Pancreas (tissue), 10 donors: ENCODE measurements at regions not wholly inside any gene's neighbourhood (a gene's known extent, or its start where the extent isn't known, plus 50 kb on each side); places are given as distances from the start of the nearest gene placed in this dataset.

Experiments used
- ATAC-seq, 4 donors: fragments of 200-7000 bp; cut with Tn5 transposase; one replicate each; pipeline versions ENCODE4 v1.8.0 to v1.9.1; 2020; ENCODE audit warnings: mild to moderate bottlenecking in 4 of 4, moderate library complexity in 4 of 4
- DNase-seq, 6 donors: peaks; one replicate each; pipeline ENCODE4 v3.0.0-alpha.2; 2020
- FAIRE-seq: peaks from 2 replicates; lab custom pipeline; 2012; peaks lifted over from hg19 to GRCh38; lab: Jason Lieb, UNC
- H3K27ac ChIP-seq, 4 donors: fragments of 200-600 bp; sonication (generic); 1 replicate in 3 of 4; 2 replicates in 1 of 4; pipeline versions ENCODE4 v1.5.0 to v1.8.0; 2020
- H3K27me3 ChIP-seq, 4 donors: fragments of 200-600 bp; one replicate each; pipeline ENCODE4 v1.8.0; 2021
- H3K36me3 ChIP-seq, 3 donors: fragments of 200-600 bp; sonication (generic) in 1 of 3; one replicate each; pipeline versions ENCODE4 v1.5.0 to v1.8.0; 2020 to 2021
- H3K4me1 ChIP-seq, 3 donors: fragments of 200-600 bp; one replicate each; pipeline ENCODE4 v1.8.0; 2021
- H3K4me3 ChIP-seq, 4 donors: fragments of 200-600 bp; sonication (generic) in 2 of 4; one replicate each; pipeline versions ENCODE4 v1.5.0 to v1.8.0; 2020 to 2021
- H3K9me3 ChIP-seq, 4 donors: fragments of 200-600 bp; one replicate each; pipeline ENCODE4 v1.8.0; 2021
- CTCF ChIP-seq, 4 donors: fragments of 200-600 bp; sonication (generic) in 3 of 4; IDR thresholded peaks; one replicate each; pipeline versions ENCODE4 v1.5.0 to v1.8.0; 2021; ENCODE audit warnings: antibody characterized with exemption in 4 of 4
- WGBS, 2 donors: extraction: QIAGEN DNeasy Blood & Tissue Kit; methylation state at CpG; one replicate each; pipeline ENCODE4 v1.1.7; 2013; 5-methylcytosine and 5-hydroxymethylcytosine counted together
- intact Hi-C, 3 donors: fragments of 100-400 bp; cut with DNase I; formaldehyde crosslinking; loops; one replicate each; pipeline versions ENCODE4 v1.11.1 to v1.14.2; 2022
- donor health status: healthy with polysubstance abuse.
- donor health status: DM: no; HTN: no; CAD: no; lungs with moderate emphysema.
- donor health status: DM: no; HTN: no; CAD: no.
- donor health status: control.
- donor health status: control.
- donor health status: Bipolar disorder and iron deficiency.
- donor health status: DM: yes; HTN: yes; CAD: no.
- donor health status: DM: no; HTN: no; CAD: no.
- donor health status: DM: no; HTN: no; CAD: no.
- donor health status: DM: yes; HTN: yes; CAD: no.

DNA sequence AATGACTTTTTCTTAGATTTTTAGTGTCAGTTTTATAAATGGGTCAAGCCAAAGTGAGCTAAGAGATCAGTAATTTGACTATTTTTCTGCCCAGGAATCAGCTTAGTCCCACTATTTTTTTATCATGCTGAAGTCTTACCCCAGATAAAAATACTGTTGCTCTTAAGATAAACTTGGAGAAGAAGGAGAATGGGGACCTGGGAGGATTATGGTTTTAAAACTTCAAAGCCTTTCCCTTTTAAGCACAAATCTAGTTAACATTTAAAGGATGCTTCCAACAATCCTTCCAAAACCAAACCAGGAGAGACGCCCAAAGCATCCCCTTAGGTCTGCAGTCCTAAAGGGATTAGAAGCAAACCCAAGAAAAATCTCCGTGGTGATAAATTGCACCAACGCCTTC, 172.4 kb downstream of the SP3 start:
- no peak for TF ChIP-seq CTCF (IDR thresholded peaks at IDR 0.05)
- DNase-seq = no peak

DNA sequence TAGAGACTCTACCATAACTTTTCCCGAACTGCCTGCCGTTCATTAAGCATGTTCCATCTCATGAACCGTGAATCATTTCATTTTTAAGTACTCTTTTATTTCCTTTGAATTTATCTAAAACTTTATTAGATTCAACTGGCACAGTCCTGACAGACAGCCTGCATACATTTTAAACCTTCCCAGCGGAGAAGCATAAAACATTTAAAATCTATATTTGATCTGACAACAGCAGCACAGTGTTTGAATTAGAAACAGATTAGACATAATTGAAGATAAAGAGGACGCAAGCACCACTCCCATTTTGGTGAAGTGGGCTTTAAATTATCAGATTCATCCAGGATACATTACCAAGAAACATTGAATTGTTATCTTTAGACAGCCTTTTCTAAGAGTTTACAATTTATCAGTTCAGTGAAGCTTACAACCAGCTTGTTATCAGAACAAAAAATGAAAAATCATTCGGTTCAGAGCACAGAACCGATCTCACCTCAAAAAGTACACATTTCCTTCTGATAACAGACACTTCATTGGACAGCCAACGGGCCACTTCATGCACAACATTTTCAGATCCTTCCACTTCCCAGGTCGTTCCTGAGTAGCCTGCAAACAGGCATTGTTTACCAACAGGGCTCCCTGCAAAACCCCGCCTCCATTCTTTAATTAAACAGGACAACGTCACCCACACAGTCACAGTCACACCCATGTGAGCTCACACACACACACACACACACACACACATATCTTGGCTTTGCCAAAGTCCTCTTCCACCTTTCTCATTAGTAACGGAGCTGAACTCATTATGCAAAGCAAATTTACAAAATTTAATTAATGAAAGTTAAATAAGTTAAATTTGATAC, 171.2 kb downstream of the SP3 start:
- peak in 2 of 6 donors; percentile 5 to 11 for DNase-seq
- Histone ChIP-seq H3K4me3 (no peak overlapping the region), H3K36me3 (no peaks in the 10 kb centered on the region), H3K27ac (no peak overlapping the region), H3K4me1 (peaks cover 0 to 4% (median 0%) of the 10 kb centered on the region in 3 donors), H3K27me3 (no peaks in the 10 kb centered on the region), H3K9me3 (no peaks in the 10 kb centered on the region)
- intact Hi-C loops = no loop called here
- ATAC-seq = peak in 3 of 4 donors; percentile 44 to 67 (median 45)
- no peak for TF ChIP-seq CTCF (IDR thresholded peaks at IDR 0.05)
- FAIRE-seq = no peak
- WGBS, 2 donors = 28 to 31% methylated on average over 12 of the region's 12 CpGs

More for the DNA sequence above, 172.4 kb downstream of the SP3 start:
- no peaks in the 10 kb centered on the region for H3K27me3 ChIP-seq
- ATAC-seq = no peak
- H3K9me3 ChIP-seq = no peaks in the 10 kb centered on the region
- no peaks in the 10 kb centered on the region for H3K36me3 ChIP-seq
- intact Hi-C loops = no loop called here
- H3K4me3 ChIP-seq = no peak overlapping the region
- WGBS, 2 donors = 67 to 86% methylated on average over 3 of the region's 3 CpGs
- no peak overlapping the region for H3K27ac ChIP-seq
- FAIRE-seq = no peak
- H3K4me1 ChIP-seq = peaks cover 0 to 4% (median 0%) of the 10 kb centered on the region in 3 donors

GRCh38 chr2:173797586-173798263, 167.4 kb downstream of the SP3 start:
- no peak for TF ChIP-seq CTCF (IDR thresholded peaks at IDR 0.05)
- intact Hi-C loops = no loop called here
- FAIRE-seq = no peak
- no peak for DNase-seq
- H3K4me3 ChIP-seq = no peak overlapping the region
- peaks cover 0 to 4% (median 0%) of the 10 kb centered on the region in 3 donors for H3K4me1 ChIP-seq
- H3K36me3 ChIP-seq = no peaks in the 10 kb centered on the region
- ATAC-seq = no peak
- 92 to 96% methylated on average over 4 of the region's 4 CpGs for WGBS, 2 donors
- H3K27ac ChIP-seq = no peak overlapping the region
- no peaks in the 10 kb centered on the region for H3K9me3 ChIP-seq
- no peaks in the 10 kb centered on the region for H3K27me3 ChIP-seq

- Histone ChIP-seq H3K27me3 (no peaks in the 10 kb centered on the region), H3K36me3 (no peaks in the 10 kb centered on the region), H3K4me1 (no peaks in the 10 kb centered on the region), H3K4me3 (no peak overlapping the region), H3K9me3 (no peaks in the 10 kb centered on the region), H3K27ac (no peak overlapping the region)
- intact Hi-C loops = no loop called here
- TF ChIP-seq CTCF (IDR thresholded peaks at IDR 0.05) = no peak
- no peak for FAIRE-seq
- DNase-seq = no peak
- no peak for ATAC-seq
Measured at GRCh38 chr2:173802518-173802917, 162.7 kb downstream of the SP3 start.

DNA sequence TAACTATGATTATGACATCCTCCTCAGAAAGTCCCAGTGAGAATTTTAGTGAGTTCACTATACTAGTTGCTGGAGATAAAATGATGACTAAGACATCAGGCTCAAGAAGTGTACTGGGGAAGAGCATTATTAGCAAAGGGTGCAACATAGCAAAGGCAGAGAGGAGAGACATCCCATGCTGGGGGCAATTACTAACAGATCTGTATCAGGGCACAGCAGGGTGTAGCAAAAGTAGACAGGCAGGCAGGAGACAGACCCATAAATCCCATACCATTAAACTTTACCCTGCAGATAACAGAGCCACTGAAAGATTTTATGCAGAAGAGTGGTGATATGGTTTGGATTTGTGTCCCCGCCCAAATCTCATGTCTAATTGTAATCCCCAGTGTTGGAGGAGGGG, 161.7 kb downstream of the SP3 start:
- Histone ChIP-seq H3K27ac (no peak overlapping the region), H3K27me3 (no peaks in the 10 kb centered on the region), H3K4me3 (no peak overlapping the region), H3K36me3 (no peaks in the 10 kb centered on the region), H3K4me1 (no peaks in the 10 kb centered on the region), H3K9me3 (no peaks in the 10 kb centered on the region)
- 93 to 96% methylated on average over 1 of the region's 1 CpG for WGBS, 2 donors
- DNase-seq = no peak
- FAIRE-seq = no peak
- TF ChIP-seq CTCF (IDR thresholded peaks at IDR 0.05) = no peak
- intact Hi-C loops = no loop called here
- no peak for ATAC-seq
